Fibroblast of skin of back (primary cell): ENCODE measurements at regions not wholly inside any gene's neighbourhood (a gene's known extent, or its start where the extent isn't known, plus 50 kb on each side); places are given as distances from the start of the nearest gene placed in this dataset.

Source experiments
- DNase-seq: peaks from one replicate; pipeline ENCODE4 v3.0.0-alpha.2; 2013

GRCh38 chr9:95756101-95756500 is 119.4 kb upstream of the ERCC6L2 start:
- no peak for DNase-seq

GRCh38 chr9:95755421-95755730 is 120.1 kb upstream of the ERCC6L2 start:
- DNase-seq, result no peak

GRCh38 chr9:95754533-95755420 is 120.7 kb upstream of the ERCC6L2 start:
- no peak for DNase-seq

- DNase-seq, result no peak
Observed at GRCh38 chr9:95753762-95754465, 121.6 kb upstream of the ERCC6L2 start.

- DNase-seq, result no peak
Observed at GRCh38 chr9:95752129-95752731, 123.3 kb upstream of the ERCC6L2 start.

- DNase-seq, result no peak
Observed at GRCh38 chr9:95751520-95751790, 124.0 kb upstream of the ERCC6L2 start.

- DNase-seq, result no peak
Observed at GRCh38 chr9:95750725-95751519, 124.6 kb upstream of the ERCC6L2 start.

- DNase-seq, result no peak
Observed at GRCh38 chr9:95749493-95749892, 126.0 kb upstream of the ERCC6L2 start.

- no peak for DNase-seq
Observed at GRCh38 chr9:95746408-95747180, 128.9 kb upstream of the ERCC6L2 start.

- DNase-seq, result no peak
Observed at GRCh38 chr9:95742821-95743220, 132.7 kb upstream of the ERCC6L2 start.

- DNase-seq, result no peak
Observed at GRCh38 chr9:95741631-95742030, 133.9 kb upstream of the ERCC6L2 start.

GRCh38 chr9:95740217-95741004 is 135.1 kb upstream of the ERCC6L2 start:
- DNase-seq, result no peak

GRCh38 chr9:95738438-95738837 is 137.1 kb upstream of the ERCC6L2 start:
- DNase-seq, result no peak

GRCh38 chr9:95736891-95737522 is 138.5 kb upstream of the ERCC6L2 start:
- DNase-seq, result no peak

- DNase-seq, result no peak
Observed at GRCh38 chr9:95736370-95736769, 139.1 kb upstream of the ERCC6L2 start.

- no peak for DNase-seq
Observed at GRCh38 chr9:95735701-95736100, 139.8 kb upstream of the ERCC6L2 start.

GRCh38 chr9:95733741-95734666 is 141.5 kb upstream of the ERCC6L2 start:
- DNase-seq, result no peak

GRCh38 chr9:95732802-95733688 is 142.4 kb upstream of the ERCC6L2 start:
- no peak for DNase-seq

GRCh38 chr9:95731876-95732275 is 143.6 kb upstream of the ERCC6L2 start:
- DNase-seq, result no peak
